HCT116 (cell line): ENCODE measurements at regions not wholly inside any gene's neighbourhood (a gene's known extent, or its start where the extent isn't known, plus 50 kb on each side); places are given as distances from the start of the nearest gene placed in this dataset.

ENCODE experiments used
- ATAC-seq: fragments of 200-7000 bp; cut with Tn5 transposase; 2 replicates; pipeline ENCODE4 v1.9.1; 2020; ENCODE audit warnings: mild to moderate bottlenecking, moderate library complexity
- BruUV-seq: library from RNA; stranded (reverse); fragments of 400-500 nt; replicated peaks from 2 replicates; lab custom pipeline; 2021; lab: Mats Ljungman, UMichigan
- CTCF ChIA-PET: fragments of 300-600 bp; sonication (Branson Sonifier 250); formaldehyde crosslinking; loops from one replicate; lab custom pipeline; 2021; ENCODE audit warnings: antibody characterized with exemption; lab: Charles Lee
- POLR2A ChIA-PET: fragments of 300-600, 350-600 bp; sonication (Branson Sonifier 250); formaldehyde crosslinking; loops from one replicate; lab custom pipeline; 2021; ENCODE audit warnings: antibody characterized with exemption; lab: Charles Lee
- RAD21 ChIA-PET, 2 experiments: fragments of 300-600 bp; sonication (Branson Sonifier 250); formaldehyde crosslinking; loops; one replicate each; lab custom pipeline; 2023; ENCODE audit warnings: low total read pairs in 2 of 2; ENCODE audit not compliant: uncharacterized antibody in 2 of 2, unreplicated experiment in 2 of 2, low non-redundant PET in 1 of 2; lab: Charles Lee
- DNase-seq: peaks from one replicate; pipeline ENCODE4 v3.0.0-alpha.2; 2010; ENCODE audit warnings: low read depth, low spot score
- H2AFZ ChIP-seq: fragments of 200-600 bp; shearing (Covaris generic), sonication (generic); 2 replicates; pipeline ENCODE4 v1.6.1; 2017; ENCODE audit warnings: low read depth, mixed run types, mixed read lengths, antibody characterized with exemption, low read length; ENCODE audit not compliant: poor library complexity, severe bottlenecking
- H3K27ac ChIP-seq: 2 replicates; pipeline ENCODE4 v1.5.1; 2012; ENCODE audit warnings: low read depth, low read length
- H3K27me3 ChIP-seq: fragments of 200-600 bp; sonication (generic); 2 replicates; pipeline ENCODE4 v1.6.1; 2016; ENCODE audit warnings: mixed run types, low read length, mixed read lengths; ENCODE audit not compliant: insufficient read depth
- H3K36me3 ChIP-seq, 2 experiments: fragments of 200-500 bp in 1 of 2; fragments of 200-600 bp in 1 of 2; sonication (Bioruptor generic) in 1 of 2; sonication (generic) in 1 of 2; 2 replicates each; pipeline versions ENCODE4 v1.5.1 to v1.6.1; 2014 to 2016; ENCODE audit warnings: low read length in 2 of 2, inconsistent platforms in 1 of 2, mixed read lengths in 1 of 2, mixed run types in 1 of 2; ENCODE audit not compliant: insufficient read depth in 2 of 2, control insufficient read depth in 1 of 2
- H3K4me1 ChIP-seq, 2 experiments: fragments of 200-600 bp in 1 of 2; sonication (generic) in 1 of 2; 2 replicates each; pipeline versions ENCODE4 v1.5.1 to v1.6.1; 2012 to 2017; ENCODE audit warnings: low read length in 2 of 2, inconsistent platforms in 1 of 2, mild to moderate bottlenecking in 1 of 2, mixed read lengths in 1 of 2, mixed run types in 1 of 2, moderate library complexity in 1 of 2; ENCODE audit not compliant: insufficient read depth in 2 of 2, control insufficient read depth in 1 of 2
- H3K4me2 ChIP-seq: fragments of 200-600 bp; sonication (generic); 2 replicates; pipeline ENCODE4 v1.6.1; 2017; ENCODE audit warnings: mixed run types, low read length, mixed read lengths
- H3K4me3 ChIP-seq, 2 experiments: fragments of 200-600 bp in 1 of 2; sonication (generic) in 1 of 2; replicated peaks in 1 of 2; 2 replicates each; pipeline ENCODE4 v1.5.1; 2011 to 2016; ENCODE audit warnings: low read length in 2 of 2, control low read depth in 1 of 2, low read depth in 1 of 2, mild to moderate bottlenecking in 1 of 2, mixed read lengths in 1 of 2, mixed run types in 1 of 2
- H3K79me2 ChIP-seq: fragments of 200-600 bp; sonication (generic); 2 replicates; pipeline ENCODE4 v1.6.1; 2017; ENCODE audit warnings: mild to moderate bottlenecking, mixed run types, low read length, moderate library complexity, mixed read lengths; ENCODE audit not compliant: insufficient read depth
- H3K9ac ChIP-seq: fragments of 200-600 bp; sonication (generic); 2 replicates; pipeline ENCODE4 v1.6.1; 2016; ENCODE audit warnings: low read length, mixed read lengths
- H3K9me2 ChIP-seq: fragments of 200-600 bp; sonication (generic), shearing (Covaris generic); 2 replicates; pipeline ENCODE4 v1.6.1; 2017; ENCODE audit warnings: mixed run types, mild to moderate bottlenecking, moderate library complexity; ENCODE audit not compliant: insufficient read depth
- H3K9me3 ChIP-seq, 2 experiments: fragments of 200-500 bp in 1 of 2; fragments of 200-600 bp in 1 of 2; sonication (Bioruptor generic) in 1 of 2; sonication (generic) in 1 of 2; 2 replicates each; pipeline ENCODE4 v1.6.1; 2014 to 2017; ENCODE audit warnings: low read length in 2 of 2, mixed read lengths in 2 of 2, inconsistent platforms in 1 of 2, low read depth in 1 of 2, mild to moderate bottlenecking in 1 of 2, mixed run types in 1 of 2, moderate library complexity in 1 of 2; ENCODE audit not compliant: control insufficient read depth in 1 of 2, insufficient read depth in 1 of 2
- H4K20me1 ChIP-seq: fragments of 200-600 bp; sonication (generic), shearing (Covaris generic); 2 replicates; pipeline ENCODE4 v1.6.1; 2017; ENCODE audit warnings: mixed run types, mild to moderate bottlenecking, moderate library complexity; ENCODE audit not compliant: insufficient read depth
- ATF3 ChIP-seq: IDR thresholded peaks from 2 replicates; pipeline ENCODE4 v1.6.1; 2012
- CBX3 ChIP-seq: IDR thresholded peaks from 2 replicates; pipeline ENCODE4 v1.6.1; 2012; ENCODE audit warnings: low read depth
- CEBPB ChIP-seq: IDR thresholded peaks from 2 replicates; pipeline ENCODE4 v1.6.1; 2012; ENCODE audit warnings: low read depth
- CTCF ChIP-seq, 3 experiments: fragments of 200-600 bp in 1 of 3; sonication (generic) in 1 of 3; IDR thresholded peaks in 2 of 3; conservative IDR thresholded peaks in 1 of 3; 2 replicates each; pipeline ENCODE4 v1.5.1; 2012 to 2017; ENCODE audit warnings: low read depth in 2 of 3, low read length in 2 of 3, antibody characterized with exemption in 1 of 3, borderline replicate concordance in 1 of 3, control low read depth in 1 of 3, mild to moderate bottlenecking in 1 of 3, mixed read lengths in 1 of 3, mixed run types in 1 of 3, moderate library complexity in 1 of 3; ENCODE audit not compliant: insufficient read depth in 1 of 3
- EGR1 ChIP-seq: IDR thresholded peaks from 2 replicates; pipeline ENCODE4 v1.6.1; 2012; ENCODE audit warnings: low read depth
- ELF1 ChIP-seq: IDR thresholded peaks from 2 replicates; pipeline ENCODE4 v1.6.1; 2012; ENCODE audit warnings: low read depth, borderline replicate concordance
- EZH2 ChIP-seq: fragments of 200-600 bp; sonication (generic); IDR thresholded peaks from 2 replicates; pipeline ENCODE4 v1.6.1; 2017; ENCODE audit warnings: antibody characterized with exemption, mixed run types
- EZH2phosphoT487 ChIP-seq: fragments of 200-600 bp; IDR thresholded peaks from 2 replicates; pipeline ENCODE4 v1.6.1; 2018; ENCODE audit warnings: antibody characterized with exemption, borderline replicate concordance
- FOSL1 ChIP-seq: IDR thresholded peaks from 2 replicates; pipeline ENCODE4 v1.6.1; 2012; ENCODE audit warnings: low read depth
- JUND ChIP-seq: IDR thresholded peaks from 2 replicates; pipeline ENCODE4 v1.6.1; 2012
- POLR2AphosphoS5 ChIP-seq: IDR thresholded peaks from 2 replicates; pipeline ENCODE4 v1.6.1; 2011; ENCODE audit warnings: mild to moderate bottlenecking, low read depth, low read length, moderate library complexity
- RAD21 ChIP-seq: IDR thresholded peaks from 2 replicates; pipeline ENCODE4 v1.6.1; 2012; ENCODE audit warnings: low read depth, mild to moderate bottlenecking
- REST ChIP-seq: IDR thresholded peaks from 2 replicates; pipeline ENCODE4 v1.6.1; 2012; ENCODE audit warnings: low read depth
- SIN3A ChIP-seq: IDR thresholded peaks from 2 replicates; pipeline ENCODE4 v1.6.1; 2012; ENCODE audit warnings: low read depth
- SP1 ChIP-seq: IDR thresholded peaks from 2 replicates; pipeline ENCODE4 v1.6.1; 2012; ENCODE audit warnings: low read depth
- SRF ChIP-seq: IDR thresholded peaks from 2 replicates; pipeline ENCODE4 v1.6.1; 2012; ENCODE audit warnings: low read depth
- TCF7L2 ChIP-seq: IDR thresholded peaks from 2 replicates; pipeline ENCODE4 v1.7.0; 2011; ENCODE audit warnings: borderline replicate concordance, inconsistent platforms; ENCODE audit not compliant: insufficient read depth, insufficient read length; ENCODE audit errors: extremely low read depth
- intact Hi-C: fragments of 100-400 bp; cut with micrococcal nuclease; formaldehyde crosslinking; loops from 2 replicates; pipeline ENCODE4 v1.10.0; 2022
- TF ChIP-seq, protein P1 (sequence below): IDR thresholded peaks from 2 replicates; pipeline ENCODE4 v1.6.1; 2012

GRCh38 chr1:185406006-185406690, 89.1 kb upstream of the IVNS1ABP start:
- BruUV-seq: no TSS peak
- Histone ChIP-seq H3K79me2 (no peaks in the 10 kb centered on the region), H3K4me2 (no peak overlapping the region), H3K27ac (no peak overlapping the region), H4K20me1 (no peaks in the 10 kb centered on the region), H3K4me3 (no peak overlapping the region), H3K9me2 (peaks cover 3% of the 10 kb centered on the region; the same call in 1 of the 2 replicates), H3K9ac (no peak overlapping the region), H3K4me1 (no peaks in the 10 kb centered on the region), H3K36me3 (no peaks in the 10 kb centered on the region), H2AFZ (no peak overlapping the region), H3K27me3 (no peaks in the 10 kb centered on the region), H3K9me3 (no peaks in the 10 kb centered on the region)
- intact Hi-C loops: no loop called here
- ChIA-PET CTCF (no interaction called here), POLR2A (no interaction called here), RAD21 (no interaction called here)
- TF ChIP-seq SRF (no peak), CBX3 (no peak), SIN3A (no peak), RAD21 (no peak), CEBPB (no peak), EZH2phosphoT487 (no peak), SP1 (no peak), ELF1 (no peak), TCF7L2 (no peak), REST (no peak), FOSL1 (no peak), JUND (no peak), EGR1 (no peak), POLR2AphosphoS5 (no peak), ATF3 (no peak), CTCF (IDR thresholded peaks at IDR 0.05 in 2 of 3, conservative IDR thresholded peaks at IDR 0.05 in 1 of 3; ENCODE audit: borderline replicate concordance in 1 of 3, insufficient read depth in 1 of 3, low read depth in 2 of 3, low read length in 2 of 3) (no peak), EZH2 (no peak)
- TF ChIP-seq, protein P1, sequence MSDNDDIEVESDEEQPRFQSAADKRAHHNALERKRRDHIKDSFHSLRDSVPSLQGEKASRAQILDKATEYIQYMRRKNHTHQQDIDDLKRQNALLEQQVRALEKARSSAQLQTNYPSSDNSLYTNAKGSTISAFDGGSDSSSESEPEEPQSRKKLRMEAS: no peak
- ATAC-seq (no peak), DNase-seq (no peak)
